Activated CD4-positive, alpha-beta T cell treated with anti-CD3 and anti-CD28 coated beads, Interleukin-2, amount 50 U/mL, for 4 hours (primary cell): ENCODE measurements at regions not wholly inside any gene's neighbourhood (a gene's known extent, or its start where the extent isn't known, plus 50 kb on each side); places are given as distances from the start of the nearest gene placed in this dataset.

ENCODE experiments used
- DNase-seq, 2 experiments: peaks; one replicate each; pipeline ENCODE4 v3.0.0-alpha.2; 2020

DNA sequence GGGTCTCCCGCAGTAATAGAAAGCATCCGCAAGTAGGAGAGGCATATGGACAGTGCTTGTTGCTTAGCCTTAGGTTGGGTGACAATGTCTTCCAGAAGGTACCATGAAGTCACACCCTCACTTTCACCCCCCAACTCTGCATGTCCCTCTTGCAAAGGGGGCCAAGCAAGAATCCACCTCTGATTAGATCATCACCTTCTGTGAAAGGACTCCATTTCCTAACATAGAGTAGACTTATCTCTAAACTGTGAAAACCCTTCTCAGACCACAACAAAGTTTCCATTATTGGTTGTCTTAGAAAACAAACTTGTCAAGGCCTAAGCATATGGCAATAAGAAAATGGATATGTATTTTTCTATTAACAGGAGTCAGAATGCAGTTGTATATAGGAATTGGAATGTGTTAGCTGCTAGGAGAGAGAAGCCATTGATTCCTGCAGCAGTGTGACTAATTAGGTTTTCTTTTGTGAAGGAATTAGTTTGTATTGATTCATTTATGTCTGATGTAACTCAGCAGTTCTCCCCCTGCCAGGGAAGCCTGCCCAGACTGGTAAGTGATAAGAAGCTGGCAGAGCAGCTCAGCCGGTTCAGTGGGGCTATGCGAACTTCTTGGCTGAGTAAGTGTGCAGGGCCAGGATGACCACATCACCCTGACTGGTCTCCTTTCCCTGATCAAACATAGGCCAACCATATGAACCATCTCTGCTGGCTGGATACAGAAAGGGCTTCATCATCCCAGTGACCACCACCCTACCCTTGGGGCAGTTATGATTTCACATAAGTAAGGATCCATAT lies 107.3 kb upstream of the CCDC196 start:
- no peak for DNase-seq

GRCh38 chr14:66380143-66380542 lies 106.0 kb upstream of the CCDC196 start:
- no peak for DNase-seq

- no peak for DNase-seq
Measured at GRCh38 chr14:66381755-66382154, 104.4 kb upstream of the CCDC196 start.

DNA sequence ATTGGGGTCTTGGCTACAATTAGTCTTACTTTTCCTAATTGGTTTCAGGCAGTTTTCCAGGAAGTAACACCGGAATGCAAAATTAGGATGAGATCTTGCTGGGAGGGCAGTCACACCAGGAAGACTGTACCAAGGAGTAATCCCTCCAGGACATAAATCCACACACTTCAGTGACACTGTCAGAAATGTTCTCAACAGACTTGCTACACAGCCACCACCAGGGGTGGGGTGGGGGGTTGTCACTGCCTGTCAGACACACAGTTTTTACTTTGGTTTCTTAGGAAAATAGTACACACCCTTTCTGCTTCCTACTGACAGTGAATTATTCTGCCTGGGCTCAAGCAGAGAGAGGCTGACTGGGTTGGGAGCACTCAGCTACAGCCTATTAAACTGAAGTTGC lies 102.9 kb upstream of the CCDC196 start:
- DNase-seq, result no peak

GRCh38 chr14:66383771-66384170 lies 102.4 kb upstream of the CCDC196 start:
- DNase-seq, result no peak

DNA sequence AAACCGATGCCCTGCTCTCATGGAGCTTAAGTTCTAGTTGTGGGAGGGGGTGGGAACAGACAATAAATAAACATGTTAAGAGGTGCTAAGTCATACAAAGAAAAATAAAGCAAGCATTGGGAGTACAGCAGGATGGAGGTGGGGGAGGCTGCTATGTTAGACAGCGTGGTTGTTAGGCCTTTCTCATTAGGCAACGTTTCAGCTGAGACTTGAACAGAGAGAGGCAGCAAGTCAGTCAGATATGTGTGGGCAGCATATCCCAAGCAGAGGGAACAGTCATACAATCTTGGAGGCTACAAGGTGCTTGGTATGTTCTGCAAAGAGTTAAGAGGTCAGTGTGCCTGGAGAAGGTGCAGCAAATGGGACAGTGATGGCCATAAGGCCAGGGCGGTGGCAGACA lies 97.7 kb upstream of the CCDC196 start:
- no peak for DNase-seq

GRCh38 chr14:66389481-66389880 lies 96.7 kb upstream of the CCDC196 start:
- DNase-seq, result no peak

- no peak for DNase-seq
Measured at GRCh38 chr14:66395300-66395699, 90.9 kb upstream of the CCDC196 start.

- DNase-seq, result no peak
Measured at GRCh38 chr14:66396164-66396563, 90.0 kb upstream of the CCDC196 start.

DNA sequence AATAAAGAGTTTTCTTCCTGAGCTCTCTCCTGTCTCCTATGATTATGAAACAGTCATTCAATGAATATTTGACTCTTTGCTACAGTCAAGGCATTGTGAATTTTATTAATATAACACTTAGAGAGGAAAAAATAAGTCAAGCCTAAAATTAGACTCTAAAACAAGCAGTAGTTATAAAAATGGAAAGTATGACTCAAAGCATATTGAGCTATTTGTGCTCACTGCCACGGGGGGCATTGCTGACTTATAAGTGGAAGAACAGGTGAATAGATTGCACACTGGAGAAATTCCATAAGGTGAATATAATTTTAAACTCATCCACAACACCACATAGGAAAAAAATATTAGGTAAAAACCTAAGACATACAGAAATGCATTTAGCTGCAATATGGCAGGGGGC lies 87.7 kb upstream of the CCDC196 start:
- no peak for DNase-seq

GRCh38 chr14:66401449-66402095 lies 84.6 kb upstream of the CCDC196 start:
- no peak for DNase-seq

DNA sequence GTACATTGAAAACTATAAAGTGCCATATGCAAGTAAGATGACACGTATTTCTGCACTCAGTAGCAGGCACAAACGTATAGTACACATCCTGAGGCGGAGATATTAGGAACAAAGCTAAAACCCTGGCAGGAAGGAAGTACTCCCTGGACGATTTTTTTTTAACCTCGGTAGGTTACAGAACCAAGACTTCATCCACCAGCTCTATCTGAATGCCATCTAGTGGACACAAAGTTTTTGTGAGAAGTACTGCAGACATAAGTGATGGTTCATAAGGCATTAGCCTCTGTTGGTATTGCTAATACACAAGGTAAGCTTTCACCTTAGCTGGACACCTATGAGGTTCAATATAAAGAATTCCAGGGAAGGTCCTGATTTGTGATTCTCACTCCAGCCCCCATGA lies 83.0 kb upstream of the CCDC196 start:
- DNase-seq, result no peak

DNA sequence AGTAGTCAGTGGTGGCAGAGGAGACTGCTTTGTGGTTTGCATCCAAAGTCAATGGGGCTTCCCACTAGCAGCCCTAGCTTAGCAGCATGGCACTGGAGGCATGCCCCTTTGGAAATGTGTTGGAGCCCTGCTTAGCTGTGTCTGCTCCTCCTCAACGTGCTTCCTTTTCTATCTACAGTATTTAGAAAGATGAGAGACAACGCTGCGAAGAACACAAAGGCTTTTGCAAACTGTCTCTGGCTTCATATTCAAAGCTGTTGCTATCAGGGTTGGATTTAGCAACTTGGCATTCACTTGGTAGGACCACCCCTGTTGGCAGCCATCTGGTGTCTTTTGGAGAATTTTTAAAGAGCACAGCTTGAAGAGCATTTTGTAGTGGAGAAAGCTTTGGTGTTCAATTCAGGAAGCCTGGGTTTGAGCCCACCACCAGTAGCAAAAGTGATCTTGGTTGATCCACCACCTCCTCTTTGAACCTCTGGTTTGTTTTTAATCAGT lies 82.1 kb upstream of the CCDC196 start:
- no peak for DNase-seq

DNA sequence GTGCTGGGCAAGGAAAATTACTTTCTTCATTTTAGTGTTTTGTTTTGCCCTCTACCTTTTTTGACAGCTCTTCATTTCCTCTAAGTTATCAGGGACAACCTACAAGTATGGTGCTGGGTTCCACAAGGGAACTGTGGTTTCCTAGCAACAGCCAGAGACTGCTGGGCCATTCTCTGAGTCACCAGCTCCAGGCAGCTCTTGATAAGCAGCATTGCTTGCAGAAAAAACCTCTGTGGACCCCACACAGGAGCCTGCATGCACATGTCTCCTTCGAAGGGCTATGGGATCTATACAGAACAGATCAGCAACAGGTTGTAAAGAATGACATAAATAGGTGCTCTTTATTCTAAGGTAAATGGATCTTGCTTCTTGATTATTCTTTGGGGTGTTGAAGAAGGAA lies 81.0 kb upstream of the CCDC196 start:
- no peak for DNase-seq

GRCh38 chr14:66413901-66414300 lies 72.3 kb upstream of the CCDC196 start:
- no peak for DNase-seq

GRCh38 chr14:66414511-66414910 lies 71.7 kb upstream of the CCDC196 start:
- DNase-seq, result no peak

DNA sequence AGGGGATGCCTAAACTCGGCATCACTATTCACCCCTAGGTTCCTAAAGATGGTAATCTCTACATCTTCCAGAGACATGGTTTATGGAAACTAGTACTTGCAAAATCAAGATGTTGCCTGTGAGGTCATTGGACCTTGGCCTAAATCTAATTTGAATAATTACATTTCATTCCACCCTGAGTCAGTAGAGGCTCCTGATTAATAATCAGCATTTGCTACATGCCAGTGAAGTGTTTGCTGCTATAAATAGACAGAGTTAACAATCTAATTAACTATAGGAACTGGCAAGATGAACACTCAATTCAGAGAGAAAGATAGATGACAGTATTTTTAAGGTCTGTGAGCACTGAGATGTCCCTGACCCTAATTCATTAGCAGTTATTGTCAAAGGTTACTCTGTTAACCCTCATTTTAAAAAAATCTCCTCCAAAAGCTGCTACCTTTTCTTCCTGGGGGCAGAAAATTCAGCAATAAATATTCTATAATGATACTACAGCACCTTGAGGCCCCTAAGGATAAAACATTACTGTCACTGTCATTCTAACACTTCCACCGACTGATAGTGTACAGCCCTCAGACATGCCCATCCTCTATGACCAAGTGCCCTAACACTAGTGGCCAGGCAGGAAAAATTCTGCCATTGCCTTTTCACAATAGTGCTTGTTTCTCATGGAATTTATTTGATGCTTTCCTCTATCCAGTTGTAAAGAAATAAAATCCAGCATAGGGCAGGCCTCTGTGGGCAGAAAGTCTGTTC lies 65.7 kb upstream of the CCDC196 start:
- no peak for DNase-seq

DNA sequence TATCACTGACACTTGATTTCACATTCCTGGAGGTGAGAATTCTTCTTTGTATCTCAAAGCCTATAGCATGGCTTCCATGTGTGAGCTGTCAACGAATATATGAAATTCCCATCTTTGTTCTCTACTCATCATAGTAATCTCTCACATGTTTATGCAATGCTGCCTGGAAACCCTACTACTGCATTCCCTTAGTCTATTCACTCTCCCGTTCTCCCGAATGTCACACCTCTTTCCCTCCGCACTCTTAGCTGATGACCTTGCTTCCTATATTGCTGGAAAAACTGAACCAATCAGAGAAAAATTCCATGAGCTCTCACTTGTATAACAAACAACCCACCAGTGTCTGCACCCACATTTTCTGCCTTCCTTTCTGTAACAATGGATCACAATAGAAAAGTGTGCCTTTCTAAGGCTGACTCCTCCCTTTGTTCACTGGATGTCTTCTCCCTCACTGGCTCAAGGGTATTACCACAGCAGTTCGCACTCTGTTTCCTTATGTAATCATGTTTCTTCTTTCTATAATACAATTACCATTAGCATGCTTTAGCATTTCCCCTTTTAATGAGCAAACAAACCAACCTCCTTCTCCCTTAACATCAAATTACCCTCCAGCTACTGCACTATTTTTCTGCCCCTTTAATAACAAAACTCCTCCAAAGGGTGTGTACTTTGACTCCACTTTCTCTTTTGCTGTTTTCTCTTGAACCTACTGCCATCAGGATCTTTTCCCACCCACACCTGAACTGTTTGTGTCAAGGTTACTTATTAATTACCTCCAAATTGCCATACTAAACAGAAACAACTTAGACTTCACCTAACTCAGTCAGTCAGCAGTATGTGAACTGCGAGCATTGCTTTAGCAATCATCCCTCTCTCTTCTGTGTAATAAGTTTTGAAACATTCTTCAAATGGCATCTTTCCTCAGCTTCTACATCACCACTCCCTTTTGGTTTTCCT lies 63.9 kb upstream of the CCDC196 start:
- no peak for DNase-seq

- DNase-seq, result no peak
Measured at GRCh38 chr14:66425402-66425801, 60.8 kb upstream of the CCDC196 start.

DNA sequence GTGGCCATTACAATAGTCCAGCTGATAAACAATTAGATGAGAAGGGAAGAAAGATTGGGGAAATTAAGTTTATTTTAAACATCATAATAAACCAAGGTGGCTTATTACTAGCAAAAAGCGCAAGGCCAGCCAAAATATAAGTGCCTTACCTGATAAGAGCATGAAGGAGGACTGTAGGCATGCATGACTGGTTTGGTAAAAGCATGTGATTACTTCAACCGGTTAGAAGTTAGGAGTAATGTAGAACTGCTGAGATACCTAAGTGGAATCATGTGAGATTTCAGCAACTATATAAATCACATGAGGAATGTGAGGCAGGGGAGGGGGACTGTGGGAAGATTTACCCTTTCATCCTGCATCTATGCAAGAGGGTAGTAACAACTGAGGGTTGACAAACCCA lies 59.7 kb upstream of the CCDC196 start:
- no peak for DNase-seq

GRCh38 chr14:66432334-66432733 lies 53.8 kb upstream of the CCDC196 start:
- no peak for DNase-seq

DNA sequence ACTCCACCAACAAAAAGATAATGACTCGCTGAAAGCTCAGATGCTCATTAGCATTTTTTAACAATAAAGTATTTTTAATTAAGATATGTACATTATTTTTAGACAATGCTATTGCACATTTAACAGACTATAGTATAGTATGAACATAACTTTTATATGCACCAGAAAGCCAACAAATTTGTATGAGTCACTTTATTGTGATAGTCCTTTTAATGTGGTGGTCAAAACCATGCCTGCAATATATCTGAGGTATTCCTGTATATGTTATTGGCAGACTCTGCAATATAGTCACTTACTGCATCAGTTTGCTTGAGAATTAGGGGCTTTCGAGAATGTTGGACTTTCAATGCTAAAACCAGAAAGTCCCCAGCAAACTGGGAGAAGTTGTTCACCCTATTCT lies 51.7 kb upstream of the CCDC196 start:
- DNase-seq, result no peak

DNA sequence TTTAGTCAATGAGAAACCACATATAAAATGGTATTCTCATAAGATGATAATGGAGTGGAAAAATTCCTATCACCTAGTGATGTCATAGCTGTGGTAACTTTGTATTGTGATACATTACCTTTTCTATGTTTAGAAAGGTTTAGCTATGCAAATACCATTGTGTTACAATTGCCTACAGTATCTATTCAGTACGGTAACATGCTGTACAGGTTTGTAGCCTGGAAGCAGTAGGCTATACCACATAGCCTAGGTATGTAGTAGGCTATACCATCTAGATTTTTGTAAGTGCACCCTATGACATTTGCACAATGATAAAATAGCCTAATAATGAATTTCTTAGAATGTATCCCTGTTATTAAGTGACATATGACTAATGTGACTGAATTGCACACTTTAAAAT lies 50.5 kb upstream of the CCDC196 start:
- DNase-seq, result no peak
